Neuron (in vitro differentiated cells): ENCODE measurements at regions not wholly inside any gene's neighbourhood (a gene's known extent, or its start where the extent isn't known, plus 50 kb on each side); places are given as distances from the start of the nearest gene placed in this dataset.

Source experiments
- H2AFZ ChIP-seq: one replicate; pipeline ENCODE4 v1.6.1; 2013; ENCODE audit warnings: low read depth, mild to moderate bottlenecking, inconsistent platforms, low read length, moderate library complexity
- H3K27me3 ChIP-seq: one replicate; pipeline ENCODE4 v1.6.1; 2013; ENCODE audit warnings: low read length; ENCODE audit not compliant: insufficient read depth
- H3K36me3 ChIP-seq: one replicate; pipeline ENCODE4 v1.6.1; 2013; ENCODE audit warnings: low read length; ENCODE audit not compliant: insufficient read depth
- H3K4me1 ChIP-seq: one replicate; pipeline ENCODE4 v1.6.1; 2013; ENCODE audit warnings: low read length; ENCODE audit not compliant: insufficient read depth
- H3K4me3 ChIP-seq: 2 replicates; pipeline ENCODE4 v1.5.1; 2013; ENCODE audit warnings: mild to moderate bottlenecking, low read length, moderate library complexity
- H3K9me3 ChIP-seq: one replicate; pipeline ENCODE4 v1.6.1; 2013; ENCODE audit warnings: low read length

DNA sequence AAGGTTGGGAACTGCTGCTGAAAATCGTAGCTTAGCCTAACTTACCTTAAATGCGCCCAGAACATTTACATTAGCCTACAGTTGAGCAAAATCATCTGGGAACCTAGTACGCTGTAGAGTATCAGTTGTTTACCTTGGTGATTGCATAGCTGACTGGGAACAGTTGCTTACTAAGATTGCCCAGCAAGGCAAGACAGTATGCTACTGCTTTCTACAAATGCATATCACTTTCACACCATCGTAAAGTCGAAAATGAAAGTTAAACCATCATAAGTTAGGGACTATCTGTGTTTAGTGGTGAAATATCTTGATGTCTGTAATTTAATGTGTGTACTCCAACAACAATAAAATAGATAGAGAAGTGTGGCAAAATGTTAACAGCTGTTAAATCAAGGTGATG lies 1670.6 kb upstream of the PCDH20 start:
- H3K4me3 ChIP-seq, result no peak overlapping the region
- no peaks in the 10 kb centered on the region for H3K27me3 ChIP-seq
- no peaks in the 10 kb centered on the region for H3K36me3 ChIP-seq
- no peak overlapping the region for H2AFZ ChIP-seq
- H3K9me3 ChIP-seq, result no peaks in the 10 kb centered on the region
- H3K4me1 ChIP-seq, result no peaks in the 10 kb centered on the region

GRCh38 chr13:63085851-63086250 lies 1670.2 kb upstream of the PCDH20 start:
- H3K4me3 ChIP-seq, result no peak overlapping the region
- no peak overlapping the region for H2AFZ ChIP-seq
- no peaks in the 10 kb centered on the region for H3K9me3 ChIP-seq
- no peaks in the 10 kb centered on the region for H3K27me3 ChIP-seq
- H3K4me1 ChIP-seq, result no peaks in the 10 kb centered on the region
- H3K36me3 ChIP-seq, result no peaks in the 10 kb centered on the region

DNA sequence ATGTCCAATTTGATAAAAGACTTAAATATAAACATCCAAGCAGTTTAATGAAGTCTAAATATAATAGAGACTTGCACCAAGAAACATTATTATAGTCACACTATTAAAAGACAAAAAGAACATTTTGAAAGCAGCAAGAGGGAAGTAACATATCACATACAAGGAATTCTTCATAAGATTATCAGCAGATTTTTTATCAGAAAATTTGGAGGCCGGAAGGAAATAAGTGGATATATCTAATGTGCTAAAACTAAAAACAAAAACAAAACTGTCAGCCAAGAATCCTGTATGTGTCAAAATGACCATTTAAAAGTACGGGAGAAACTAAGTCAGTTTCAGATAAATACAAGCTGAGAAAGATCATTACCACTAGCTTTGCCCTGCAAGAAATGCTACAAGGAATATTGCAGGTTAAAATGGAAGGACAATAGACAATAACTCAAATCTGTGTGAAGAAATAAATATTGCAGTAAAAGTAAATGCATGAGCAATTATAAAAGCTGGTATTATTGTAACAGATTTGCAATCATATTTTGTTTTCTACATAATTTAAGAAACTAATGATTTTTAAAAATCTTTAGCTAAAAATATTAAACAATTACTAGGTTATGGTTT lies 1665.9 kb upstream of the PCDH20 start:
- Histone ChIP-seq H3K9me3 (no peaks in the 10 kb centered on the region), H3K27me3 (no peaks in the 10 kb centered on the region), H3K4me1 (no peaks in the 10 kb centered on the region), H3K36me3 (no peaks in the 10 kb centered on the region), H3K4me3 (no peak overlapping the region), H2AFZ (no peak overlapping the region)

GRCh38 chr13:63075126-63075525 lies 1659.5 kb upstream of the PCDH20 start:
- Histone ChIP-seq H3K4me1 (no peaks in the 10 kb centered on the region), H3K4me3 (no peak overlapping the region), H3K9me3 (no peaks in the 10 kb centered on the region), H2AFZ (no peak overlapping the region), H3K27me3 (no peaks in the 10 kb centered on the region), H3K36me3 (no peaks in the 10 kb centered on the region)

DNA sequence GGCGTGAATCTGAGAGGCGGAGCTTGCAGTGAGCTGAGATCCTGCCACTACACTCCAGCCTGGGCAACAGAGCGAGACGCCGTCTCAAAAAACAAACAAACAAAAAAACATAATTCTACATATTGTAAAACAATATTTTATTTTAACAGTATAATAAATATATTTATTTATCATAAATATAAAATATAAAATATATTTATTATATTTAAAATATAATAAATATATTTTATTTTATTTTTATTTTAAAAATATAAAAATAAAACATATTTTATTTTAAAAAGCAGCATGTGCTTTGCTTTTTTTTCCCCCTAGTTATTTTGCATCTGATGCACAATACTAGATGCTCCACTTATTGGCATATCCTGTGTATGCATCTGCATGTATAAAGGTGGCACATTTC lies 1634.6 kb upstream of the PCDH20 start:
- Histone ChIP-seq H2AFZ (no peak overlapping the region), H3K4me1 (no peaks in the 10 kb centered on the region), H3K36me3 (no peaks in the 10 kb centered on the region), H3K27me3 (no peaks in the 10 kb centered on the region), H3K4me3 (no peak overlapping the region), H3K9me3 (no peaks in the 10 kb centered on the region)

DNA sequence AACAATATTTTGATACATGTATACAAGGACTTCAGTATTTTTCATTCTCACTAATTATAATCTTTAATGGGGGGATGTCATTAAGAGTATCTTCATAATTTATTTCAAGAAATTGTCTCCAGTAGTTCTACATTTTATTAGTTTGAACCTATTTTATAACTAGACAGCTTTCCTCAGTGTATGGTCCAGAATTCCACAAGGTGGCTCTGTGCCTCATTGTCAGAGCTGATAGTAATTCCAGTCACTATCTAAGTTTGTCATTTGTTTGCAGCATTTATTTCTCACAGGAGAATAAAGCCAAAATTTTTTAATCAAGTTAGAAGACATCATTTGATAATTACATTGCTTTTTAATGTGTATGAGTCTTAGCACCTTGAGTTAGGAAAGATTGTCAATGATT lies 1633.0 kb upstream of the PCDH20 start:
- H3K9me3 ChIP-seq, result no peaks in the 10 kb centered on the region
- H2AFZ ChIP-seq, result no peak overlapping the region
- H3K4me1 ChIP-seq, result no peaks in the 10 kb centered on the region
- H3K27me3 ChIP-seq, result no peaks in the 10 kb centered on the region
- no peak overlapping the region for H3K4me3 ChIP-seq
- H3K36me3 ChIP-seq, result no peaks in the 10 kb centered on the region

DNA sequence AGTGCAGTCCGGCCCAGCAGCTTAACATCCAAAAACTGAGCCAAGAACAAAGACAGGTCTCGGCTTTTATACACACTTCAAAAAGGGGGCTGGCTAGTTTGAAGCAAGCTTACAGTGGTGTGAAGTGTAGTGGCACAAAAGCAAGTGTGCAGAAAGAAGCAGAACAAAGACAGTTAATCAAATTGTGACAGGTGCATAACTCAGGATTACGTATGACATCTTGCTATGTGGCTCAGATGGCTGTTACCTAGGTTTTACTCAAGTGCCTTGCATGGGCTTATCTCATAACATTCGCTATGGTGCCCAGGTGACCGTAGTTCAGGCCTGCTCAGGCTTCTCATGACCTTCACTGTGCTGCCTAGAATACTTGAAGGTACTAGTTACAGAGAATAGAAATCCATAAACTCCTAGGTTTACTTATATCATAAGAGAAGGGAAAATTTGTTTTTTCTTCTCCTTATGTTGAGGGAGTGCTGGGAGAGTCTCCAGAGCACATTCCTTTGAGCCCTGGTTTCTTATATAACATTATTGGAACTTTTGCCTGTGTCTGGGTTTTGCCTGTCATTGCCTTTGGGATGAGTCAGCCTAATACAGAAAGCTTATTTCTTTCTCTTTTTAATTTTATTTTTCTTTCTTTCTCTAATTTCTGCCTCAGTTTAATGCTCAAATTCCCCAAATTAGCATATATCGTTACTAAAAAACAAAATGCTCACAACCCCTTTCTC lies 1629.1 kb upstream of the PCDH20 start:
- Histone ChIP-seq H3K4me1 (no peaks in the 10 kb centered on the region), H3K36me3 (no peaks in the 10 kb centered on the region), H2AFZ (no peak overlapping the region), H3K4me3 (no peak overlapping the region), H3K9me3 (no peaks in the 10 kb centered on the region), H3K27me3 (no peaks in the 10 kb centered on the region)

GRCh38 chr13:63042686-63043085 lies 1627.0 kb upstream of the PCDH20 start:
- Histone ChIP-seq H3K27me3 (no peaks in the 10 kb centered on the region), H3K4me1 (no peaks in the 10 kb centered on the region), H3K36me3 (no peaks in the 10 kb centered on the region), H3K9me3 (no peaks in the 10 kb centered on the region), H3K4me3 (no peak overlapping the region), H2AFZ (peak overlapping the region; percentile 46)

DNA sequence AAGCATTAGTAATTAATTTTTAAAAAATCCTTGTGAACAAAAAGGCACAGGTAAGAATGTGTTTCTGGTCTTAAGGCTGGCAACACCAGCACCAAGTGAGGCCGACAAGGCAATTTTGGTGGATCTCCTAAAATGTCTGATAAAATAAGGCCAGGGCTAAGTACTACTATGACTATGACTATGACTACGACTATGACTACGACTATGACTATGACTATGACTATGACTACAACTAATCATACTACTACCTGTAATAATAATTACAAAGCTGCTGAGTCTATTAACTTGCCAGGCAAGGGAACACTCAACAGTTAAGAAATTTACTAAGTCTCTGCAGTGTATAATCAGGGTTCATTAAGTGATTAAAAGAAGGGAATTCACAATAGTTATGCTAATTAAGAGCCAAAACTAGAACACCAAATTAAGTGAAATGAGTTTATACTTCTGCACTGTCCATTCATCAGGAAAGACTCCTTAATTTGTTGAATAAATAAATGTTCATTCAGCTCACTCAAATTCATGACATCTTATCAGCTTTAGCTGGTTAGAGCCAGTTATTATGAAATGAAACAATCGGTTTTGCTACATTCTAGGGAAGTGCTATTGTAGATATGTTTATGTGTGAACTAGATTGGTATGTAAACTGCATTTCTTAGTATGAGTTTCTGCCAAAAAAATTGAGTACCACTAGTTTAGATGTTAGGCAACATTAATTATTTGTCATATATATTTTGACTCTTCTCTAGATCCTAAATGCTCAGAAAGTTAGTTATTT lies 1626.2 kb upstream of the PCDH20 start:
- Histone ChIP-seq H3K4me1 (no peaks in the 10 kb centered on the region), H3K9me3 (no peaks in the 10 kb centered on the region), H2AFZ (no peak overlapping the region), H3K4me3 (no peak overlapping the region), H3K27me3 (no peaks in the 10 kb centered on the region), H3K36me3 (no peaks in the 10 kb centered on the region)

DNA sequence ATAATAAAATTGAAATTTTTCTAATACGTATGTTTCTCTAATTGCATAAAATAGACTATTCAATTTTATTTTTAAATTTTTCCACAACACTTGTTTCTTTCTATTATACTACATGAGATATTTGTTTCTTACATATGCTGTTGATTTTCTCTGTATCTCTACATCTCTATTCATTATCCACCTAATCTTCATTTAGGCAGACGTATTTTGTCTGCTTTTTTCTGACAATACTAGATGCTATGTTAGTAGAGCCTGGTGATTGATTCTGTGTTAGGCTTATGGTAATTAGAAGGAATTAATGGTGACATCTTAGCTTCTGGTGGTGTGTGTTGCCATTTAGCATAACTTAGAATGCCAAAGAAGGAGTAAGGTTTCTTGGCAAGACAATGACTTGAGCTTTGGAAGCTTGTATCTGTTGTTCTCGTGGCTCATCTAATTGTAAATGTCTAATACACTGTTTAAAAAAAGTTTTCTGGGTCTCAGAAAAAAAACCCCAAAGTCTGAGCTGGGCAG lies 1610.7 kb upstream of the PCDH20 start:
- H3K4me1 ChIP-seq, result no peaks in the 10 kb centered on the region
- no peak overlapping the region for H3K4me3 ChIP-seq
- H3K36me3 ChIP-seq, result no peaks in the 10 kb centered on the region
- H3K27me3 ChIP-seq, result no peaks in the 10 kb centered on the region
- no peaks in the 10 kb centered on the region for H3K9me3 ChIP-seq
- H2AFZ ChIP-seq, result no peak overlapping the region

GRCh38 chr13:63025741-63026140 lies 1610.1 kb upstream of the PCDH20 start:
- Histone ChIP-seq H3K9me3 (no peaks in the 10 kb centered on the region), H2AFZ (peak overlapping the region; percentile 16), H3K27me3 (no peaks in the 10 kb centered on the region), H3K36me3 (no peaks in the 10 kb centered on the region), H3K4me3 (no peak overlapping the region), H3K4me1 (no peaks in the 10 kb centered on the region)

DNA sequence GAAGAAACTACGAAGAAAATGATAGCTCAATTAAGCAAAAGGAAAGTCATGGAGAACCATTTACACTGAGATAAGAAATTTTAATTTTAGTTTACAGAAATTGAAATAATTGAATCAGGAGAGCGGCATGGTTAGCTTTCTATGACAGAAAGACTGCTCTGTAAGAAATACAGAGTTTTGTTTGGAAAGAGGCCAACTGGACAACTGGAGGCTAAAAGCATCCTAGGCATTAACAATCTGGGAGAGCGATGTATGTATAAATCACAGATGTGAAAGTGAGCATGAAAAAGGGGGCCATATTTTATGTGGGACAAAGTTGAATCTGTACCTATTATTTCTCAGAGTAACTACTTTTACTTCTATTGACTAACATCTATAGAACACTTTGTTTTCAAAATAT lies 1608.8 kb upstream of the PCDH20 start:
- no peak overlapping the region for H2AFZ ChIP-seq
- H3K4me3 ChIP-seq, result no peak overlapping the region
- no peaks in the 10 kb centered on the region for H3K36me3 ChIP-seq
- H3K4me1 ChIP-seq, result no peaks in the 10 kb centered on the region
- H3K27me3 ChIP-seq, result no peaks in the 10 kb centered on the region
- H3K9me3 ChIP-seq, result no peaks in the 10 kb centered on the region

DNA sequence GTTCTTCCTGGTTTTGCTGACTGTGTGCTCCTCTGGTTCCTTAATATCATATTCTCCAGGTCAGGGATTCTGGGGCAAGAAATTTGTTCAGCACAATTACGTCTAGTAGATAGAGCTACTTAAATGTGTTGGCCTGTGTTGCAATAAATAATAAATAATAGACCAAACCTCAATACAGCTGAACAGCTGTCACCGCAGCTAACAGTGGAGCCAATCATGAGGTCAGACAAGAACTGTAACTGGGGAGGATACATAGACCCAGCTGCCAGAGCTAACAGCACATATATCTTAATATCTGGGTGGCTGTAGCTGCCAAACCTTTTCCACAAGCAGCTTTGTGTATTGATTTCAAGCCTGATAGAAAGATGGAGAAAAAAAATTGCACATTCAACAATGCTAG lies 1596.3 kb upstream of the PCDH20 start:
- H3K27me3 ChIP-seq, result no peaks in the 10 kb centered on the region

More for the DNA sequence above, 1596.3 kb upstream of the PCDH20 start:
- H3K4me1 ChIP-seq, result no peaks in the 10 kb centered on the region
- H3K36me3 ChIP-seq, result no peaks in the 10 kb centered on the region
- no peak overlapping the region for H2AFZ ChIP-seq
- H3K9me3 ChIP-seq, result peaks cover 6% of the 10 kb centered on the region
- H3K4me3 ChIP-seq, result no peak overlapping the region
